VCaP (cell line): ENCODE measurements at regions not wholly inside any gene's neighbourhood (a gene's known extent, or its start where the extent isn't known, plus 50 kb on each side); places are given as distances from the start of the nearest gene placed in this dataset.

ENCODE experiments used
- H3K27ac ChIP-seq: fragments of 450-650 bp; 2 replicates; pipeline ENCODE4 v1.5.1; 2017
- CTCF ChIP-seq: fragments of 450-650 bp; conservative IDR thresholded peaks from 2 replicates; pipeline ENCODE4 v1.5.1; 2017; ENCODE audit warnings: mild to moderate bottlenecking, moderate library complexity

- H3K27ac ChIP-seq, result no peak overlapping the region
- TF ChIP-seq CTCF, result no peak
These were observed 94.6 kb upstream of the DNAH5 start for GRCh38 chr5:14039063-14039462.

- no peak overlapping the region for H3K27ac ChIP-seq
- TF ChIP-seq CTCF, result no peak
These were observed 94.0 kb upstream of the DNAH5 start for GRCh38 chr5:14038341-14038959.

- H3K27ac ChIP-seq, result no peak overlapping the region
These were observed 92.5 kb upstream of the DNAH5 start for GRCh38 chr5:14036947-14037346.

GRCh38 chr5:14036514-14036913 lies 92.0 kb upstream of the DNAH5 start:
- no peak overlapping the region for H3K27ac ChIP-seq
- TF ChIP-seq CTCF, result no peak

More at GRCh38 chr5:14036947-14037346, 92.5 kb upstream of the DNAH5 start:
- no peak for TF ChIP-seq CTCF

- H3K27ac ChIP-seq, result no peak overlapping the region
- no peak for TF ChIP-seq CTCF
These were observed 91.5 kb upstream of the DNAH5 start for GRCh38 chr5:14035859-14036503.

- no peak overlapping the region for H3K27ac ChIP-seq
- TF ChIP-seq CTCF, result no peak
These were observed 90.5 kb upstream of the DNAH5 start for GRCh38 chr5:14034963-14035362.

GRCh38 chr5:14032918-14033317 lies 88.4 kb upstream of the DNAH5 start:
- H3K27ac ChIP-seq, result no peak overlapping the region
- TF ChIP-seq CTCF, result no peak
